Brain microvascular endothelial cell (primary cell): ENCODE measurements at regions not wholly inside any gene's neighbourhood (a gene's known extent, or its start where the extent isn't known, plus 50 kb on each side); places are given as distances from the start of the nearest gene placed in this dataset.
A peak's percentile ranks its signal among the peaks of the same experiment; 100 is the strongest.

Source experiments
- DNase-seq: peaks from one replicate; pipeline ENCODE4 v3.0.0-alpha.2; 2020
- H3K27ac ChIP-seq: fragments of 250-450 bp; sonication (Bioruptor Pico); 2 replicates; pipeline ENCODE4 v1.5.1; 2020; ENCODE audit warnings: mild to moderate bottlenecking, moderate library complexity
- H3K27me3 ChIP-seq: fragments of 250-450 bp; sonication (Bioruptor Pico); replicated peaks from 2 replicates; pipeline ENCODE4 v1.5.1; 2020; ENCODE audit warnings: mild to moderate bottlenecking
- H3K36me3 ChIP-seq: fragments of 250-450 bp; sonication (Bioruptor Pico); replicated peaks from 2 replicates; pipeline ENCODE4 v1.5.1; 2020; ENCODE audit warnings: mild to moderate bottlenecking
- H3K4me3 ChIP-seq: 2 replicates; pipeline ENCODE4 v1.5.1; 2011; ENCODE audit warnings: low read depth, mild to moderate bottlenecking, control low read depth, low read length, moderate library complexity
- CTCF ChIP-seq: IDR thresholded peaks from 2 replicates; pipeline ENCODE4 v1.5.1; 2011; ENCODE audit warnings: low read depth, mild to moderate bottlenecking, moderate library complexity, low read length, control low read depth, inconsistent platforms; ENCODE audit errors: missing control alignments
- in situ Hi-C: cut with HindIII; loops from 2 replicates; pipeline ENCODE4 v1.10.0; 2017; ENCODE audit warnings: low sequenced_read_pairs, low pct_ligation_motif_present

GRCh38 chr14:80336608-80337106 is 125.4 kb upstream of the DIO2 start:
- no peak for DNase-seq
- no peaks in the 10 kb centered on the region for H3K36me3 ChIP-seq
- H3K27ac ChIP-seq = no peak overlapping the region
- in situ Hi-C loops = no loop called here
- H3K4me3 ChIP-seq = no peak overlapping the region
- H3K27me3 ChIP-seq = no peaks in the 10 kb centered on the region
- TF ChIP-seq CTCF = no peak

GRCh38 chr14:80325688-80326087 is 114.4 kb upstream of the DIO2 start:
- H3K4me3 ChIP-seq = no peak overlapping the region
- in situ Hi-C loops = no loop called here
- TF ChIP-seq CTCF = no peak
- H3K27me3 ChIP-seq = no peaks in the 10 kb centered on the region
- H3K27ac ChIP-seq = no peak overlapping the region
- DNase-seq = no peak
- H3K36me3 ChIP-seq = no peaks in the 10 kb centered on the region

- no peak for TF ChIP-seq CTCF
- no peak overlapping the region for H3K4me3 ChIP-seq
- DNase-seq = no peak
- H3K36me3 ChIP-seq = no peaks in the 10 kb centered on the region
- no peaks in the 10 kb centered on the region for H3K27me3 ChIP-seq
- H3K27ac ChIP-seq = no peak overlapping the region
- in situ Hi-C loops = no loop called here
Observed at GRCh38 chr14:80325112-80325511, 113.8 kb upstream of the DIO2 start.

GRCh38 chr14:80324649-80325048 is 113.3 kb upstream of the DIO2 start:
- Histone ChIP-seq H3K27me3 (no peaks in the 10 kb centered on the region), H3K4me3 (no peak overlapping the region), H3K27ac (no peak overlapping the region), H3K36me3 (no peaks in the 10 kb centered on the region)
- no peak for TF ChIP-seq CTCF
- DNase-seq = no peak
- in situ Hi-C loops = no loop called here

GRCh38 chr14:80323038-80323665 is 111.8 kb upstream of the DIO2 start:
- H3K27ac ChIP-seq = no peak overlapping the region
- H3K4me3 ChIP-seq = no peak overlapping the region
- no peaks in the 10 kb centered on the region for H3K27me3 ChIP-seq
- no peak for DNase-seq
- H3K36me3 ChIP-seq = no peaks in the 10 kb centered on the region
- TF ChIP-seq CTCF = no peak
- in situ Hi-C loops = no loop called here

GRCh38 chr14:80316441-80316840 is 105.1 kb upstream of the DIO2 start:
- in situ Hi-C loops = no loop called here

More at GRCh38 chr14:80316441-80316840, 105.1 kb upstream of the DIO2 start:
- Histone ChIP-seq H3K4me3 (no peak overlapping the region), H3K27ac (peak overlapping the region; percentile 3), H3K36me3 (no peaks in the 10 kb centered on the region), H3K27me3 (no peaks in the 10 kb centered on the region)
- no peak for TF ChIP-seq CTCF
- DNase-seq = peak; percentile 42
